H1 (cell line): ENCODE measurements at regions not wholly inside any gene's neighbourhood (a gene's known extent, or its start where the extent isn't known, plus 50 kb on each side); places are given as distances from the start of the nearest gene placed in this dataset.

Experiments used
- CTCF ChIA-PET: fragments of 300-600 bp; sonication (Branson Sonifier 250); formaldehyde crosslinking; loops from one replicate; lab custom pipeline; 2021; ENCODE audit not compliant: partially characterized antibody; lab: Charles Lee
- POLR2A ChIA-PET: fragments of 300-600 bp; sonication (Branson Sonifier 250); formaldehyde crosslinking; loops from one replicate; lab custom pipeline; 2021; ENCODE audit warnings: inconsistent platforms; ENCODE audit not compliant: partially characterized antibody; lab: Charles Lee
- DNase-seq, 2 experiments: peaks; one replicate each; pipeline versions ENCODE4 v3.0.0 to v3.0.0-alpha.2; 2010 to 2022; ENCODE audit warnings: low spot score in 2 of 2, low read depth in 1 of 2, mixed read lengths in 1 of 2
- FAIRE-seq: peaks from 2 replicates; lab custom pipeline; 2011; peaks lifted over from hg19 to GRCh38; lab: Jason Lieb, UNC
- H2AFZ ChIP-seq: 2 replicates; pipeline ENCODE4 v1.8.1; 2012; ENCODE audit warnings: low read length, inconsistent platforms
- H2AK5ac ChIP-seq: 2 replicates; pipeline ENCODE4 v1.6.1; 2013; ENCODE audit warnings: low read depth, low read length
- H2BK120ac ChIP-seq: replicated peaks from 2 replicates; pipeline ENCODE3; 2013; ENCODE audit warnings: low read depth, low read length, inconsistent platforms
- H2BK12ac ChIP-seq: 2 replicates; pipeline ENCODE4 v1.6.1; 2013; ENCODE audit warnings: low read depth, low read length
- H2BK15ac ChIP-seq: 2 replicates; pipeline ENCODE4 v1.6.1; 2013; ENCODE audit warnings: low read length
- H2BK20ac ChIP-seq: 2 replicates; pipeline ENCODE4 v1.6.1; 2013; ENCODE audit warnings: low read length
- H2BK5ac ChIP-seq: 2 replicates; pipeline ENCODE4 v1.6.1; 2013; ENCODE audit warnings: low read depth, low read length
- H3K14ac ChIP-seq: 2 replicates; pipeline ENCODE4 v1.6.1; 2013; ENCODE audit warnings: inconsistent platforms; ENCODE audit not compliant: insufficient read length
- H3K18ac ChIP-seq: 2 replicates; pipeline ENCODE4 v1.6.1; 2013; ENCODE audit warnings: low read length; ENCODE audit errors: extremely low read depth
- H3K23ac ChIP-seq: 2 replicates; pipeline ENCODE4 v1.6.1; 2013; ENCODE audit warnings: inconsistent platforms; ENCODE audit not compliant: insufficient read length
- H3K23me2 ChIP-seq: 2 replicates; pipeline ENCODE4 v1.6.1; 2013; ENCODE audit warnings: low read depth, low read length
- H3K27ac ChIP-seq: 2 replicates; pipeline ENCODE4 v1.6.1; 2011; ENCODE audit warnings: low read depth, low read length, inconsistent platforms
- H3K27me3 ChIP-seq, 4 experiments: replicated peaks in 1 of 4; 1 replicate in 1 of 4; 2 replicates in 3 of 4; pipeline versions ENCODE4 v1.6.1 to v1.8.1; 2011 to 2013; ENCODE audit warnings: low read length in 3 of 4, mild to moderate bottlenecking in 3 of 4, inconsistent platforms in 2 of 4, mixed read lengths in 2 of 4, moderate library complexity in 1 of 4; ENCODE audit not compliant: control insufficient read depth in 3 of 4, insufficient read depth in 3 of 4; ENCODE audit errors: extremely low read depth in 1 of 4
- H3K36me3 ChIP-seq, 4 experiments: 2 replicates each; pipeline versions ENCODE4 v1.6.1 to v1.8.1; 2011 to 2013; ENCODE audit warnings: mild to moderate bottlenecking in 4 of 4, low read length in 3 of 4, moderate library complexity in 2 of 4, control low read depth in 1 of 4, inconsistent platforms in 1 of 4; ENCODE audit not compliant: insufficient read depth in 4 of 4, control insufficient read depth in 2 of 4
- H3K4ac ChIP-seq: replicated peaks from 2 replicates; pipeline ENCODE3; 2013; ENCODE audit warnings: low read length, low read depth, mixed read lengths, inconsistent platforms; ENCODE audit not compliant: insufficient read length
- H3K4me1 ChIP-seq, 4 experiments: replicated peaks in 1 of 4; 1 replicate in 1 of 4; 2 replicates in 3 of 4; pipeline versions ENCODE4 v1.6.1 to v1.8.1; 2011 to 2013; ENCODE audit warnings: low read length in 3 of 4, inconsistent platforms in 2 of 4, mixed read lengths in 1 of 4; ENCODE audit not compliant: insufficient read depth in 4 of 4, control insufficient read depth in 3 of 4
- H3K4me2 ChIP-seq, 2 experiments: 2 replicates each; pipeline versions ENCODE4 v1.6.1 to v1.8.1; 2011 to 2013; ENCODE audit warnings: low read depth in 2 of 2, low read length in 2 of 2, control low read depth in 1 of 2, inconsistent platforms in 1 of 2, mild to moderate bottlenecking in 1 of 2; ENCODE audit not compliant: insufficient read depth in 1 of 2
- H3K4me3 ChIP-seq, 4 experiments: fragments of 200-600, 300-600 bp in 1 of 4; sonication (generic), shearing (Covaris generic), sonication (Bioruptor Twin) in 1 of 4; 2 replicates each; pipeline versions ENCODE4 v1.5.1 to v1.8.1; 2011 to 2016; ENCODE audit warnings: low read length in 4 of 4, low read depth in 3 of 4, control low read depth in 2 of 4, inconsistent platforms in 2 of 4, mild to moderate bottlenecking in 2 of 4, mixed read lengths in 1 of 4, moderate library complexity in 1 of 4; ENCODE audit not compliant: insufficient read depth in 2 of 4; ENCODE audit errors: extremely low read depth in 1 of 4
- H3K56ac ChIP-seq: replicated peaks from 2 replicates; pipeline ENCODE3; 2013; ENCODE audit warnings: low read depth, mild to moderate bottlenecking, mixed read lengths, low read length, inconsistent platforms; ENCODE audit not compliant: insufficient read length
- H3K79me1 ChIP-seq: 2 replicates; pipeline ENCODE4 v1.6.1; 2013; ENCODE audit warnings: low read depth, low read length, control low read depth
- H3K79me2 ChIP-seq, 2 experiments: 2 replicates each; pipeline versions ENCODE4 v1.6.1 to v1.8.1; 2012 to 2013; ENCODE audit warnings: low read length in 2 of 2, mild to moderate bottlenecking in 2 of 2, inconsistent platforms in 1 of 2; ENCODE audit not compliant: insufficient read depth in 2 of 2, control insufficient read depth in 1 of 2
- H3K9ac ChIP-seq, 4 experiments: replicated peaks in 1 of 4; 1 replicate in 1 of 4; 2 replicates in 3 of 4; pipeline versions ENCODE4 v1.6.1 to v1.8.1; 2011 to 2013; ENCODE audit warnings: low read depth in 3 of 4, low read length in 3 of 4, control low read depth in 2 of 4, mild to moderate bottlenecking in 2 of 4, moderate library complexity in 2 of 4, inconsistent platforms in 1 of 4; ENCODE audit errors: extremely low read depth in 1 of 4
- H3K9me3 ChIP-seq, 2 experiments: 2 replicates each; pipeline versions ENCODE4 v1.6.1 to v1.8.1; 2012 to 2013; ENCODE audit warnings: mild to moderate bottlenecking in 2 of 2, moderate library complexity in 2 of 2, control low read depth in 1 of 2, inconsistent platforms in 1 of 2, low read depth in 1 of 2, low read length in 1 of 2, mixed read lengths in 1 of 2; ENCODE audit not compliant: insufficient read depth in 2 of 2
- H4K20me1 ChIP-seq, 2 experiments: replicated peaks in 1 of 2; 2 replicates each; pipeline versions ENCODE3 to v1.8.1; 2011 to 2013; ENCODE audit warnings: inconsistent platforms in 2 of 2, low read length in 2 of 2, mild to moderate bottlenecking in 1 of 2; ENCODE audit not compliant: insufficient read depth in 2 of 2, control insufficient read depth in 1 of 2
- H4K5ac ChIP-seq: 2 replicates; pipeline ENCODE4 v1.6.1; 2013; ENCODE audit warnings: low read length, low read depth, mixed read lengths, inconsistent platforms; ENCODE audit not compliant: insufficient read length
- H4K8ac ChIP-seq: 2 replicates; pipeline ENCODE4 v1.8.0; 2013; ENCODE audit warnings: mild to moderate bottlenecking, moderate library complexity, low read length, inconsistent platforms; ENCODE audit not compliant: insufficient read depth; ENCODE audit errors: extremely low read depth
- H4K91ac ChIP-seq: replicated peaks from 2 replicates; pipeline ENCODE3; 2013; ENCODE audit warnings: low read length, mixed read lengths, inconsistent platforms; ENCODE audit not compliant: insufficient read length
- MAX ChIP-seq: IDR thresholded peaks from 2 replicates; pipeline ENCODE4 v1.6.1; 2012; ENCODE audit warnings: inconsistent platforms
- SIN3A ChIP-seq, 2 experiments: IDR thresholded peaks in 1 of 2; conservative IDR thresholded peaks in 1 of 2; 2 replicates each; pipeline ENCODE4 v1.6.1; 2011 to 2012; ENCODE audit warnings: low read length in 2 of 2, improper control_type of control experiment in 1 of 2, low read depth in 1 of 2, mild to moderate bottlenecking in 1 of 2
- SP1 ChIP-seq: IDR thresholded peaks from 2 replicates; pipeline ENCODE4 v1.6.1; 2011; ENCODE audit warnings: low read depth, low read length
- WGBS, 2 experiments: shearing (Covaris generic) in 1 of 2; methylation state at CpG; one replicate each; pipeline versions ENCODE4 v1.1.6 to v1.1.7; 2013 to 2015; ENCODE audit warnings: low lambda C conversion rate in 2 of 2, mixed read lengths in 2 of 2, inconsistent platforms in 1 of 2, low coverage in 1 of 2, missing lambda C conversion rate in 1 of 2; ENCODE audit not compliant: insufficient replicate concordance in 2 of 2, insufficient coverage in 1 of 2, insufficient read length in 1 of 2; ENCODE audit errors: extremely low coverage in 1 of 2, missing lambda C conversion rate in 1 of 2; 5-methylcytosine and 5-hydroxymethylcytosine counted together

- no peak for FAIRE-seq
- Histone ChIP-seq H4K20me1 (no peaks in the 10 kb centered on the region), H2AFZ (no peak overlapping the region), H3K9me3 (0 out of 4 replicates have a peak, but pooled peaks cover 0 to 3% of the 10 kb centered on the region in 2 experiments), H3K14ac (no peak overlapping the region), H4K91ac (no peak overlapping the region), H3K27ac (no peak overlapping the region), H3K4me2 (no peak overlapping the region), H3K18ac (no peak overlapping the region), H2AK5ac (no peak overlapping the region), H2BK120ac (no peak overlapping the region), H3K36me3 (no peaks in the 10 kb centered on the region), H2BK15ac (no peak overlapping the region), H4K5ac (no peak overlapping the region), H3K79me1 (no peaks in the 10 kb centered on the region), H3K9ac (no peak overlapping the region), H2BK5ac (no peak overlapping the region), H4K8ac (no peak overlapping the region), H3K79me2 (no peaks in the 10 kb centered on the region), H3K4me3 (no peak overlapping the region), H3K27me3 (no peaks in the 10 kb centered on the region), H3K4me1 (no peaks in the 10 kb centered on the region), H3K4ac (no peak overlapping the region), H2BK20ac (no peak overlapping the region), H3K23me2 (no peaks in the 10 kb centered on the region), H3K23ac (no peak overlapping the region), H2BK12ac (no peak overlapping the region), H3K56ac (no peak overlapping the region)
- TF ChIP-seq SP1 (no peak), MAX (no peak), SIN3A (conservative IDR thresholded peaks at IDR 0.05 in 1 of 2, IDR thresholded peaks at IDR 0.05 in 1 of 2; ENCODE audit: low read depth in 1 of 2, low read length in 2 of 2) (no peak)
- CTCF ChIA-PET, result interaction anchor here (0.7 kb wide), 1 partner anchor 53 kb away, joined by 3 read pairs; no protein-coding TSS in a partner anchor
- no peak for DNase-seq
- POLR2A ChIA-PET, result no interaction called here
- 93% methylated on average over 4 of the region's 4 CpGs; no CpG with 5 or more reads in 1 of the 2 experiments for WGBS, 2 experiments
Observed at GRCh38 chr4:152223600-152223999, 312.3 kb downstream of the FBXW7 start.
